ENCODE measurements at regions not wholly inside any gene's neighbourhood (a gene's known extent, or its start where the extent isn't known, plus 50 kb on each side); places are given as distances from the start of the nearest gene placed in this dataset.

- ATAC-seq, result peak; percentile 36; the same call in 1 of the 3 replicates
- TF ChIP-seq TCF4 (CRISPR knock-in tag; IDR thresholded peaks at IDR 0.05; ENCODE audit: borderline replicate concordance), result no peak
- TF ChIP-seq OSR1 (CRISPR knock-in tag; IDR thresholded peaks at IDR 0.05), result no peak
- TF ChIP-seq ZC3H10 (CRISPR knock-in tag; IDR thresholded peaks at IDR 0.05), result no peak
- no peak for TF ChIP-seq RARB (CRISPR knock-in tag; IDR thresholded peaks at IDR 0.05)
- TF ChIP-seq ESRRG (CRISPR knock-in tag; IDR thresholded peaks at IDR 0.05), result no peak
- TF ChIP-seq CSDC2 (CRISPR knock-in tag; IDR thresholded peaks at IDR 0.05), result no peak
- TF ChIP-seq ZFP3 (CRISPR knock-in tag; IDR thresholded peaks at IDR 0.05), result no peak
- TF ChIP-seq ZFP30 (CRISPR knock-in tag; IDR thresholded peaks at IDR 0.05), result no peak
- no peak for TF ChIP-seq ZNF70 (CRISPR knock-in tag; IDR thresholded peaks at IDR 0.05)
- TF ChIP-seq ISL1 (CRISPR knock-in tag; IDR thresholded peaks at IDR 0.05), result no peak
- no peak for TF ChIP-seq TOX (CRISPR knock-in tag; IDR thresholded peaks at IDR 0.05; ENCODE audit: borderline replicate concordance)
- no peak for TF ChIP-seq ZNF8 (CRISPR knock-in tag; IDR thresholded peaks at IDR 0.05)
- TF ChIP-seq POU6F1 (CRISPR knock-in tag; IDR thresholded peaks at IDR 0.05; ENCODE audit: borderline replicate concordance, low read depth), result no peak
- no peak for TF ChIP-seq ARNTL (CRISPR knock-in tag; IDR thresholded peaks at IDR 0.05; ENCODE audit: borderline replicate concordance, low read depth)
These were observed 200.1 kb downstream of the CLIC5 start for GRCh38 chr6:45815466-45816125.

DNA sequence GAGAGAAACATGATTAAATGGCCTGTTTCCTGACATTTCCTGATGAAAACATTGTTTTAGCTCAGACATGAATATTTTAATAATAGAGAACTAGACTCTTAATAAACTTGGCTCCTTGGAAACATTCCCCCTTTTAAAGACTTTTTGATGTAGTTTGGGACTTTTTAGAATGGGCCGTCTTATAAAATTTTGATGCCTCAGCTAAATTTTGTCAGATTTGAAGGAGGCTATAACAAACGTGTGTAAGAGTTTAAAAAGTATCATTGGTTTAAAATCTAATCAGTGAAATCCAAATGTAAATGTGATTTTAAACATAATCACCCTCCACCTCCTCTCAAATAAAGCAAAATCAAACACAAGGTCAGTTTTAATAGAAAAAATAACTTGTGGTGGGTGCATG lies 200.9 kb downstream of the CLIC5 start:
- TF ChIP-seq GLIS3 (CRISPR knock-in tag; IDR thresholded peaks at IDR 0.05) (no peak), ZFP3 (CRISPR knock-in tag; IDR thresholded peaks at IDR 0.05) (no peak)
- no peak for ATAC-seq

DNA sequence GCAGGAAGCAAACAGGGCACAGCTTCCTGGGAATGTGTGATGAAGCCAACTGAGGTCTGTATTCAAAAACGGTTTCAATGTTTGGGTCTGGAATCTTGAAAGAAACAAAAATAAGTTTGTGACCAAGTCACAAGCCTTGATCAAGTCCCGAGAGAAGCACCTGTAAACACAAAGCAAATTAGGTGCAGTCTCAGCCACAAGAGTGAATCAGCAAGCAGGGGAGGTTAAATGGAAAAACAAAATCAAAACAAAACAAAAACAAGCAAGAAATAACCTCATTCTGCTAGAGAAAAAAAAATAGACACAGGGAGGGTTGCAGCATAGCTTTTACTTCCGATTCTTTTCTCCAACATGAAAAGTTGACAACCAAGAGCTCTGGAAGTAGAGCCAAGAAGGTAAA lies 201.7 kb downstream of the CLIC5 start:
- no peak for TF ChIP-seq ZNF8 (CRISPR knock-in tag; IDR thresholded peaks at IDR 0.05)
- no peak for TF ChIP-seq TSHZ2 (CRISPR knock-in tag; IDR thresholded peaks at IDR 0.05)
- TF ChIP-seq POU6F1 (CRISPR knock-in tag; IDR thresholded peaks at IDR 0.05; ENCODE audit: borderline replicate concordance, low read depth), result no peak
- no peak for ATAC-seq

GRCh38 chr6:45812922-45813321 lies 202.7 kb downstream of the CLIC5 start:
- TF ChIP-seq POU6F1 (CRISPR knock-in tag; IDR thresholded peaks at IDR 0.05; ENCODE audit: borderline replicate concordance, low read depth), result no peak
- TF ChIP-seq OSR1 (CRISPR knock-in tag; IDR thresholded peaks at IDR 0.05), result no peak
- ATAC-seq, result no peak; the same call in 2 of the 3 replicates

DNA sequence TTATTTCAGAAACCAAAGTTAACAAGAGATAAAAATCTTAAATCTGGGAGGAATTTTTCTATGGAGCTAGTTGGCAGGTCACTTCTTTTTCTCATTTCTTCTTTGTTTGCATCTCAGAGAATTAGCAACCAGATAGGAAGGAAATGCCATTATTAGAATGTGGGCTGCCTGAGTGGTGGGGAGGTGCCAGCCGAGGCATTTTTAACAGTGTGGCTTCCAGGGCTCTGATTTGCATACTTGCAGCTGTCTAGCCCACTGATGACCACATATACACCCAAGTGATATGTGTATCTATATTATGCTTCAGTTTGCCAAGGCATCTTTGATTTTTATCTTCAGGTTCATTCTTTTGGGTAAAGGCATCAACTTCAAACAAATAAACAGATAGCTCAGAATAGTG lies 206.7 kb downstream of the CLIC5 start:
- ATAC-seq, result no peak
- TF ChIP-seq BACH2 (CRISPR knock-in tag; IDR thresholded peaks at IDR 0.05; ENCODE audit: borderline replicate concordance) (no peak), OSR1 (CRISPR knock-in tag; IDR thresholded peaks at IDR 0.05) (no peak)

Data from SK-N-SH treated with all-trans-retinoic acid at 6 μM for 48 hours (cell line).